BJ (cell line): ENCODE measurements at regions not wholly inside any gene's neighbourhood (a gene's known extent, or its start where the extent isn't known, plus 50 kb on each side); places are given as distances from the start of the nearest gene placed in this dataset.
"Not testable (repeated sequence)": the region's sequence is repeated elsewhere in the genome, so short reads cannot be mapped to it uniquely, and the experiment has no call there.

ENCODE experiments used
- CTCF ChIA-PET: fragments of 350-600 bp; formaldehyde crosslinking; extraction: SDS; loops from one replicate; lab custom pipeline; 2021; ENCODE audit warnings: antibody characterized with exemption, inconsistent platforms; lab: Yijun Ruan, JAX
- POLR2A ChIA-PET: fragments of 300-600 bp; sonication (Branson Sonifier 250); formaldehyde crosslinking; extraction: SDS; loops from one replicate; lab custom pipeline; 2021; ENCODE audit warnings: antibody characterized with exemption; lab: Charles Lee
- DNase-seq: peaks from one replicate; pipeline ENCODE4 v3.0.0-alpha.2; 2011; ENCODE audit warnings: low read depth
- H3K27me3 ChIP-seq: 2 replicates; pipeline ENCODE4 v1.6.0; 2011; ENCODE audit warnings: low read length; ENCODE audit not compliant: control insufficient read depth, insufficient read depth
- H3K36me3 ChIP-seq: 2 replicates; pipeline ENCODE4 v1.5.1; 2011; ENCODE audit warnings: low read length; ENCODE audit not compliant: control insufficient read depth, insufficient read depth
- H3K4me3 ChIP-seq: 2 replicates; pipeline ENCODE4 v1.5.1; 2011; ENCODE audit warnings: low read depth, mild to moderate bottlenecking, control low read depth, low read length
- CTCF ChIP-seq: IDR thresholded peaks from 2 replicates; pipeline ENCODE4 v1.5.1; 2011; ENCODE audit warnings: low read depth, mild to moderate bottlenecking, control low read depth, inconsistent platforms, low read length, moderate library complexity; ENCODE audit not compliant: insufficient read depth

- peaks cover 1% of the 10 kb centered on the region; the same call in 1 of the 2 replicates for H3K27me3 ChIP-seq
- CTCF ChIA-PET = no interaction called here
- no peaks in the 10 kb centered on the region for H3K36me3 ChIP-seq
- no peak for TF ChIP-seq CTCF
- H3K4me3 ChIP-seq = no peak overlapping the region
- POLR2A ChIA-PET = no interaction called here
- DNase-seq = no peak
These were observed 75.2 kb upstream of the MRI1 start for GRCh38 chr19:13689085-13689484.

- DNase-seq = no peak
- TF ChIP-seq CTCF = no peak
- ChIA-PET POLR2A (no interaction called here), CTCF (interaction anchor here (0.9 kb wide), 1 partner anchor 25 kb away, joined by 3 read pairs; no protein-coding TSS in a partner anchor)
- Histone ChIP-seq H3K27me3 (no peaks in the 10 kb centered on the region), H3K4me3 (no peak overlapping the region), H3K36me3 (no peaks in the 10 kb centered on the region)
These were observed 80.3 kb upstream of the MRI1 start for GRCh38 chr19:13684021-13684420.

- Histone ChIP-seq H3K4me3 (no peak overlapping the region), H3K36me3 (no peaks in the 10 kb centered on the region), H3K27me3 (no peaks in the 10 kb centered on the region; the same call in 1 of the 2 replicates)
- no peak for DNase-seq
- ChIA-PET POLR2A (no interaction called here), CTCF (interaction anchor here (1.1 to 1.4 kb wide), 2 partner anchors 17 to 92 kb away, joined by 3 read pairs; no protein-coding TSS in a partner anchor)
- TF ChIP-seq CTCF = no peak
These were observed 82.8 kb upstream of the MRI1 start for GRCh38 chr19:13681509-13681908.

GRCh38 chr19:13680708-13681360, 83.5 kb upstream of the MRI1 start:
- H3K27me3 ChIP-seq, POLR2A ChIA-PET, H3K4me3 ChIP-seq, H3K36me3 ChIP-seq, DNase-seq: not testable (repeated sequence)
- CTCF ChIA-PET = interaction anchor here (1.1 to 1.4 kb wide), 2 partner anchors 16 to 92 kb away, joined by 3 read pairs; no protein-coding TSS in a partner anchor

GRCh38 chr19:13676967-13677366, 87.4 kb upstream of the MRI1 start:
- H3K36me3 ChIP-seq, DNase-seq, POLR2A ChIA-PET, H3K27me3 ChIP-seq, H3K4me3 ChIP-seq, CTCF ChIA-PET: not testable (repeated sequence)

GRCh38 chr19:13672480-13673175, 91.7 kb upstream of the MRI1 start:
- CTCF ChIA-PET, H3K36me3 ChIP-seq, DNase-seq, POLR2A ChIA-PET, H3K4me3 ChIP-seq, H3K27me3 ChIP-seq: not testable (repeated sequence)
